ENCODE measurements at regions not wholly inside any gene's neighbourhood (a gene's known extent, or its start where the extent isn't known, plus 50 kb on each side); places are given as distances from the start of the nearest gene placed in this dataset.
A peak's percentile ranks its signal among the peaks of the same experiment; 100 is the strongest.

GRCh38 chr4:23333946-23334878 is 555.6 kb downstream of the PPARGC1A start:
- CTCF ChIA-PET: interaction anchor here (0.6 to 0.9 kb wide), 6 partner anchors 29 to 1469 kb away, joined by 3 to 5 read pairs (median 3); no protein-coding TSS in a partner anchor
- peak overlapping the region; percentile 98 for H3K27ac Mint-ChIP-seq
- H3K36me3 Mint-ChIP-seq (ENCODE audit: low read depth): peaks cover 1% of the 10 kb centered on the region
- H3K4me1 Mint-ChIP-seq (ENCODE audit: low read depth): peaks cover 38% of the 10 kb centered on the region
- H3K4me3 Mint-ChIP-seq: peak overlapping the region; percentile 45
- H3K9me3 Mint-ChIP-seq: peaks cover 2% of the 10 kb centered on the region
- DNase-seq: peak; percentile 69
- no peaks in the 10 kb centered on the region for H3K27me3 Mint-ChIP-seq (ENCODE audit: low read depth)
- intact Hi-C loops (cut with micrococcal nuclease): loop anchor here (1.0 to 10.0 kb wide), 15 partner anchors 29 to 1978 kb away; partner anchors contain the start of genes DHX15, PI4K2B, SEPSECS and ZCCHC4

- H3K36me3 Mint-ChIP-seq (ENCODE audit: low read depth): peaks cover 1% of the 10 kb centered on the region
- H3K27me3 Mint-ChIP-seq (ENCODE audit: low read depth): no peaks in the 10 kb centered on the region
- peaks cover 38% of the 10 kb centered on the region for H3K4me1 Mint-ChIP-seq (ENCODE audit: low read depth)
- peaks cover 2% of the 10 kb centered on the region for H3K9me3 Mint-ChIP-seq
- peak; percentile 54 for DNase-seq
- CTCF ChIA-PET: interaction anchor here (0.6 to 0.9 kb wide), 4 partner anchors 29 to 1468 kb away, joined by 3 to 5 read pairs (median 4); no protein-coding TSS in a partner anchor
- intact Hi-C loops (cut with micrococcal nuclease): loop anchor here (5.0 to 10.0 kb wide), 5 partner anchors 199 to 1979 kb away; partner anchors contain the start of gene ZCCHC4
- peak overlapping the region; percentile 98 for H3K27ac Mint-ChIP-seq
- H3K4me3 Mint-ChIP-seq: no peak overlapping the region
Observed at GRCh38 chr4:23333556-23333945, 556.3 kb downstream of the PPARGC1A start.

- CTCF ChIA-PET: no interaction called here
- intact Hi-C loops (cut with micrococcal nuclease): loop anchor here (5.0 to 10.0 kb wide), 5 partner anchors 198 to 1980 kb away; partner anchors contain the start of gene ZCCHC4
- no peaks in the 10 kb centered on the region for H3K27me3 Mint-ChIP-seq (ENCODE audit: low read depth)
- no peak overlapping the region for H3K4me3 Mint-ChIP-seq
- peaks cover 40% of the 10 kb centered on the region for H3K4me1 Mint-ChIP-seq (ENCODE audit: low read depth)
- DNase-seq: no peak
- H3K9me3 Mint-ChIP-seq: peaks cover 2% of the 10 kb centered on the region
- H3K36me3 Mint-ChIP-seq (ENCODE audit: low read depth): peaks cover 1% of the 10 kb centered on the region
- H3K27ac Mint-ChIP-seq: peak overlapping the region; percentile 78
Observed at GRCh38 chr4:23332313-23332712, 557.5 kb downstream of the PPARGC1A start.

GRCh38 chr4:23327120-23327519 is 562.7 kb downstream of the PPARGC1A start:
- Mint-ChIP-seq H3K27ac (no peak overlapping the region), H3K4me3 (no peak overlapping the region), H3K4me1 (ENCODE audit: low read depth) (peaks cover 27% of the 10 kb centered on the region), H3K9me3 (no peaks in the 10 kb centered on the region), H3K27me3 (ENCODE audit: low read depth) (no peaks in the 10 kb centered on the region), H3K36me3 (ENCODE audit: low read depth) (no peaks in the 10 kb centered on the region)
- intact Hi-C loops (cut with micrococcal nuclease): no loop called here
- no peak for DNase-seq
- CTCF ChIA-PET: no interaction called here

DNA sequence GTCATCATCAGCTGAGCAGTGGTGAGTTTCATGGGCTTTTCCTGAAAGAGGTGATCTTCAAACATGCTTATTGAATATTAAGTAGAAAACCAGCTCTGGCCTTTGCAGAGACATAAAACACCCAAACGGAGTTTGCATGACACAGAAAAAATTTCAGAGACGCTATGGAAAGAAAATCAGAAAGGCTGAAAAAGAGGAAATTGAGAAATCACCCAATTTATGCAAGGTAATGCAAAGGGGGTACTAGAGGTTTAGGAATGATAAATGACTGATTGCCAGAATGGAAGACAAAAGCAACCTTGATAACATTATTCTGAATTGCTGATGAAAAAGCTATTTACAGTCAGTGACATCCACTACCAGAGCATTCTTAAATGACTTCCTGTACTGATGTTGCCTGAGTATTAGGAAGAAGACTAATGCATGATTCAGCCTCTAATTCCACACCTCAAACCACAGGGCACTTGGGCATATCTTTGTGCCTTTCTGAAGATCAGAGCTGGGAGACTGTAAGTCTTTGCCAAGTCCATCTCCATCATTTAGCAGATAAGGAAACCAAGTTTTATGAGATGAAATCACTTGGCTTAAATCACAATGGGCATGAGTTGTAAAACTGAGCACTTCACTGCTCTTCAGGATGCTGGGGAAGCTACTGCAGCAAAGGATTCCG is 565.7 kb downstream of the PPARGC1A start:
- Mint-ChIP-seq H3K4me1 (ENCODE audit: low read depth) (peaks cover 27% of the 10 kb centered on the region), H3K36me3 (ENCODE audit: low read depth) (no peaks in the 10 kb centered on the region), H3K9me3 (no peaks in the 10 kb centered on the region), H3K4me3 (no peak overlapping the region), H3K27ac (no peak overlapping the region), H3K27me3 (ENCODE audit: low read depth) (no peaks in the 10 kb centered on the region)
- CTCF ChIA-PET: no interaction called here
- intact Hi-C loops (cut with micrococcal nuclease): loop anchor here (1.0 kb wide), 1 partner anchor 19 kb away; no protein-coding TSS in a partner anchor
- peak; percentile 12 for DNase-seq

- intact Hi-C loops (cut with micrococcal nuclease): no loop called here
- DNase-seq: no peak
- H3K9me3 Mint-ChIP-seq: no peaks in the 10 kb centered on the region
- no peak overlapping the region for H3K27ac Mint-ChIP-seq
- no peaks in the 10 kb centered on the region for H3K27me3 Mint-ChIP-seq (ENCODE audit: low read depth)
- CTCF ChIA-PET: no interaction called here
- H3K4me1 Mint-ChIP-seq (ENCODE audit: low read depth): peaks cover 27% of the 10 kb centered on the region
- no peak overlapping the region for H3K4me3 Mint-ChIP-seq
- no peaks in the 10 kb centered on the region for H3K36me3 Mint-ChIP-seq (ENCODE audit: low read depth)
Observed at GRCh38 chr4:23323436-23323835, 566.4 kb downstream of the PPARGC1A start.

DNA sequence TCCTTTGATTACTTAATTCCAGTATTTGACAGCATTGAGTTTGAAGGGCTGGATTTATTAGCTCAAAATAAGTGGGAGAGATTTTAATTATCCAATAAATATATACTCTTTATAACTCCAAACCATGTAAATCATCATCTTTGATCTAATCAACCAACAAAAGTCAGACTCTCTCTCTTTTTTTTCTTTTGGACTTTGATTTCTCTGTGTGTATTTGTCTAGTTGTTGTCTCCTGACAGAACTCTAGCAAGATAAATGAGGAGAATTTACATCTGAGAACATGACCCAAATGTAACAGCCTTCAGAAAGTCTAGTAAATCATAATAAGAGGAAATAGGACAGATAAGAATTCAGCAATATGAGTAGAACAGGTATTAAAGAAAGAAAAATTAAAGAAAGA is 567.1 kb downstream of the PPARGC1A start:
- Mint-ChIP-seq H3K4me3 (no peak overlapping the region), H3K27ac (no peak overlapping the region), H3K4me1 (ENCODE audit: low read depth) (peaks cover 24% of the 10 kb centered on the region), H3K36me3 (ENCODE audit: low read depth) (no peaks in the 10 kb centered on the region), H3K9me3 (no peaks in the 10 kb centered on the region), H3K27me3 (ENCODE audit: low read depth) (peaks cover 2% of the 10 kb centered on the region)
- CTCF ChIA-PET: interaction anchor here (1.5 kb wide), 1 partner anchor 15 kb away, joined by 5 read pairs; no protein-coding TSS in a partner anchor
- intact Hi-C loops (cut with micrococcal nuclease): no loop called here
- DNase-seq: no peak

- peaks cover 15% of the 10 kb centered on the region for H3K4me1 Mint-ChIP-seq (ENCODE audit: low read depth)
- H3K36me3 Mint-ChIP-seq (ENCODE audit: low read depth): no peaks in the 10 kb centered on the region
- intact Hi-C loops (cut with micrococcal nuclease): no loop called here
- DNase-seq: no peak
- H3K27me3 Mint-ChIP-seq (ENCODE audit: low read depth): peaks cover 5% of the 10 kb centered on the region
- CTCF ChIA-PET: interaction anchor here (0.6 to 1.5 kb wide), 2 partner anchors 13 to 125 kb away, joined by 3 to 5 read pairs; no protein-coding TSS in a partner anchor
- H3K4me3 Mint-ChIP-seq: no peak overlapping the region
- no peaks in the 10 kb centered on the region for H3K9me3 Mint-ChIP-seq
- H3K27ac Mint-ChIP-seq: no peak overlapping the region
Observed at GRCh38 chr4:23320931-23321587, 568.8 kb downstream of the PPARGC1A start.

- no peaks in the 10 kb centered on the region for H3K36me3 Mint-ChIP-seq (ENCODE audit: low read depth)
- DNase-seq: no peak
- no peak overlapping the region for H3K4me3 Mint-ChIP-seq
- H3K27ac Mint-ChIP-seq: no peak overlapping the region
- H3K9me3 Mint-ChIP-seq: no peaks in the 10 kb centered on the region
- CTCF ChIA-PET: no interaction called here
- intact Hi-C loops (cut with micrococcal nuclease): no loop called here
- H3K27me3 Mint-ChIP-seq (ENCODE audit: low read depth): peaks cover 3% of the 10 kb centered on the region
- H3K4me1 Mint-ChIP-seq (ENCODE audit: low read depth): no peaks in the 10 kb centered on the region
Observed at GRCh38 chr4:23312686-23313085, 577.2 kb downstream of the PPARGC1A start.

DNA sequence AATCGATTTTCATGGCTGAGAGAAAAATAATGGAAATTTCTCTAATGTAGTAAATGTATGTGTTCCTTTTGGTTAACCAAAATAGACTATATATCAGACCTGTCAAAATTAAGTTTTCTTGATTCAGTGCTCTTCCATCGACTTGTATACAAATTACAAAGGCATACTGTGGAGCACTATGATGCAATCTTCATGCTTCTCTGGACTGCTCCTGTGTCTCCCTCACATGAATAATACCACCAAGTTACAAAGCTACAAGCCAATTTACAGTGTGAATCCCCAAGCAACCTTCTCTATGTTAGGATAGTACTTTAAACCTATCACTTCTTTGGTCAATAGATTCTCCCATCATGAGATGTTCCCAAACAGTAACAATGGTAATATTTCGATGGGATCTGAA is 577.9 kb downstream of the PPARGC1A start:
- H3K4me3 Mint-ChIP-seq: no peak overlapping the region
- H3K27ac Mint-ChIP-seq: no peak overlapping the region
- H3K9me3 Mint-ChIP-seq: no peaks in the 10 kb centered on the region
- CTCF ChIA-PET: no interaction called here
- intact Hi-C loops (cut with micrococcal nuclease): no loop called here
- no peak for DNase-seq
- no peaks in the 10 kb centered on the region for H3K36me3 Mint-ChIP-seq (ENCODE audit: low read depth)
- H3K4me1 Mint-ChIP-seq (ENCODE audit: low read depth): no peaks in the 10 kb centered on the region
- no peaks in the 10 kb centered on the region for H3K27me3 Mint-ChIP-seq (ENCODE audit: low read depth)

- Mint-ChIP-seq H3K4me1 (ENCODE audit: low read depth) (peaks cover 7% of the 10 kb centered on the region), H3K27me3 (ENCODE audit: low read depth) (no peaks in the 10 kb centered on the region), H3K36me3 (ENCODE audit: low read depth) (no peaks in the 10 kb centered on the region), H3K27ac (no peak overlapping the region), H3K4me3 (no peak overlapping the region), H3K9me3 (no peaks in the 10 kb centered on the region)
- intact Hi-C loops (cut with micrococcal nuclease): loop anchor here (1.0 to 2.0 kb wide), 3 partner anchors 13 to 30 kb away; no protein-coding TSS in a partner anchor
- DNase-seq: no peak
- CTCF ChIA-PET: interaction anchor here (0.6 kb wide), 3 partner anchors 29 to 298 kb away, joined by 3 to 5 read pairs (median 4); no protein-coding TSS in a partner anchor
Observed at GRCh38 chr4:23305026-23305425, 584.8 kb downstream of the PPARGC1A start.

- CTCF ChIA-PET: no interaction called here
- H3K27me3 Mint-ChIP-seq (ENCODE audit: low read depth): no peaks in the 10 kb centered on the region
- DNase-seq: no peak
- no peaks in the 10 kb centered on the region for H3K36me3 Mint-ChIP-seq (ENCODE audit: low read depth)
- no peaks in the 10 kb centered on the region for H3K9me3 Mint-ChIP-seq
- H3K27ac Mint-ChIP-seq: no peak overlapping the region
- peaks cover 5% of the 10 kb centered on the region for H3K4me1 Mint-ChIP-seq (ENCODE audit: low read depth)
- H3K4me3 Mint-ChIP-seq: no peak overlapping the region
- intact Hi-C loops (cut with micrococcal nuclease): no loop called here
Observed at GRCh38 chr4:23298371-23298770, 591.5 kb downstream of the PPARGC1A start.
